ENCODE measurements at regions not wholly inside any gene's neighbourhood (a gene's known extent, or its start where the extent isn't known, plus 50 kb on each side); places are given as distances from the start of the nearest gene placed in this dataset.

DNA sequence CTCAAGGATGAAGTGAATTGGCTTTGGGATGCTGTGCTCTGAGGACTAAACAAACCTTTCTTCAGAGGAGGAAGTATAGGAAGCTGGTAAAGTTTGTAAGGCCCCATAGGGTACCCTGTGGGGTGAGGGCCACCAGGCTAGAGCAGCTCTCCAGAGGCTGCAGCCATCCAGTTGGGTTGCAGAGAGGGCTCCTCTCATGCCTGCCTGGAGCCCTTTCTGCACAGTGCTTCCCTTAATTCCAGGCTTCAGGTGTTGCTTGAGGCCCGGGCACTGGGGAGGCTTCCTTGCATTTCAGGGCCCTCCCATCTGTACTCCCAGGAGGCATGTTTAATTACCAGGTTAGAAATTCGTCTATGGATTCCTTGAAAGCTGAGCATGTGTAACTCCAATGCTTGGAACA is 95.3 kb upstream of the FSTL4 start:
- H3K4me3 ChIP-seq (ENCODE audit: low read depth, low read length) = no peak overlapping the region
- TF ChIP-seq, protein P1, sequence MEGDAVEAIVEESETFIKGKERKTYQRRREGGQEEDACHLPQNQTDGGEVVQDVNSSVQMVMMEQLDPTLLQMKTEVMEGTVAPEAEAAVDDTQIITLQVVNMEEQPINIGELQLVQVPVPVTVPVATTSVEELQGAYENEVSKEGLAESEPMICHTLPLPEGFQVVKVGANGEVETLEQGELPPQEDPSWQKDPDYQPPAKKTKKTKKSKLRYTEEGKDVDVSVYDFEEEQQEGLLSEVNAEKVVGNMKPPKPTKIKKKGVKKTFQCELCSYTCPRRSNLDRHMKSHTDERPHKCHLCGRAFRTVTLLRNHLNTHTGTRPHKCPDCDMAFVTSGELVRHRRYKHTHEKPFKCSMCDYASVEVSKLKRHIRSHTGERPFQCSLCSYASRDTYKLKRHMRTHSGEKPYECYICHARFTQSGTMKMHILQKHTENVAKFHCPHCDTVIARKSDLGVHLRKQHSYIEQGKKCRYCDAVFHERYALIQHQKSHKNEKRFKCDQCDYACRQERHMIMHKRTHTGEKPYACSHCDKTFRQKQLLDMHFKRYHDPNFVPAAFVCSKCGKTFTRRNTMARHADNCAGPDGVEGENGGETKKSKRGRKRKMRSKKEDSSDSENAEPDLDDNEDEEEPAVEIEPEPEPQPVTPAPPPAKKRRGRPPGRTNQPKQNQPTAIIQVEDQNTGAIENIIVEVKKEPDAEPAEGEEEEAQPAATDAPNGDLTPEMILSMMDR (IDR thresholded peaks at IDR 0.05; ENCODE audit: insufficient read depth, low read length) = no peak
- no peak for DNase-seq (ENCODE audit: low read depth)

DNA sequence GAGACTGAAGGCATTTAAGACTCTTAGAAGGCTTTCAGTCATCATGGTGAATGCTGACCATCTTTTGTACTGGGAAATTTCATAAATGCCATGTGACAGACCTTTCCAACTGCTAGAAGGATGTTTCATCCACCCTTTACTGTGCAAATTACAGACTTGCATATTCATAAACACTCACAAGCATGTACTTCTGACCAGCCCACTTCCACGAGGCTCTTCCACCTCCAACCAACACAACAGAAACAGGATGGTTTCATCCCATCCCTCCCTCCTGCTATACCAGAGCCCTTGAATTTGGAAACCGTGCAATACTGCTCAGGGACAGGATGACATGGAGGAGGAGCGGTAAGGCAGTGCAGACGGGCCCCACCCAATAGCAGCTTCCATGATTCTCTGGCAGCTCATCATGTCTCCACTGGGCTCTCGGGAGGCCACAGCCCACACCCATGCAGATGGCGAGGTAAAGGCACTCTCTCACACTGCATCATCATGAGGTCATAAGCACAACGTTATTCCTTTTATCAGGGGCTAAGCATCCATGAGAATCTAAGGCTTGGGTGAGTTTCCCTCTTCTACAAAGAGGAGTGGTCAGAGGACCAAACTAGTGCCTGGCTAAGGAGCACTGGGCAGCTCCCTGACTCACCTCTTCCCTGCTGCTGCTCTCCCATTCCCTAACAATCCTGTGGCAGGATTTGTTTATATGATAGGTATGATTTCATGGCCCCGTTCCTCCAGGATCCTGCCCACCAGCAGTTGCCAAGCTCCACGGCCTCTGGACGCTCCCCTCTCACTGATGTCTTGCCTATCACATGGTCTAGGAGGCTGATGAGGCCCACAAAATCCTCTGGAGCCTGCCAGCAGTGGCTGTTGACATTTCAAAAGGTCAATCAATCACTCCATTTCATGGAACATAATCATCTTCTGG is 94.4 kb upstream of the FSTL4 start:
- DNase-seq (ENCODE audit: low read depth) = no peak
- TF ChIP-seq, protein P1 (IDR thresholded peaks at IDR 0.05; ENCODE audit: insufficient read depth, low read length) = no peak
- no peak overlapping the region for H3K4me3 ChIP-seq (ENCODE audit: low read depth, low read length)

DNA sequence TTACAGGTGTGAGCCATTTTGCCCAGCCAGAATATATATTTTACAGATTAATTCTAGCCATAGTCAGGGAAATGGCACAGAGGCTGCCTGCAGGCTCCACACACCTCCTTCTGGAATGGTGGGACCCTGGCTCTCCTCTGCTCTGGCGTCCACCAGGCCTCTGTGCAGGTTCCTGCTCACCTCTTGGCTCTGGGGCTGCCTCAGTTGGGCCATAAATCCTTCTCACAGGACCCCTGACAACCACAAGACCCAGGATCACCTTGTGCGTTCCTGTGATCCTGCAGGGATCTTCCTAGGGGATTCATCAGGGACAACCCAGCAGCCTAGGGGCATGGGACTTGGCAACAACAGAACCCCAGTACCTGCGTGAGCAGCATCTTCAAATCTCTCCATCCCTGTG is 93.0 kb upstream of the FSTL4 start:
- no peak overlapping the region for H3K4me3 ChIP-seq (ENCODE audit: low read depth, low read length)
- TF ChIP-seq, protein P1 (IDR thresholded peaks at IDR 0.05; ENCODE audit: insufficient read depth, low read length) = no peak
- DNase-seq (ENCODE audit: low read depth) = no peak

DNA sequence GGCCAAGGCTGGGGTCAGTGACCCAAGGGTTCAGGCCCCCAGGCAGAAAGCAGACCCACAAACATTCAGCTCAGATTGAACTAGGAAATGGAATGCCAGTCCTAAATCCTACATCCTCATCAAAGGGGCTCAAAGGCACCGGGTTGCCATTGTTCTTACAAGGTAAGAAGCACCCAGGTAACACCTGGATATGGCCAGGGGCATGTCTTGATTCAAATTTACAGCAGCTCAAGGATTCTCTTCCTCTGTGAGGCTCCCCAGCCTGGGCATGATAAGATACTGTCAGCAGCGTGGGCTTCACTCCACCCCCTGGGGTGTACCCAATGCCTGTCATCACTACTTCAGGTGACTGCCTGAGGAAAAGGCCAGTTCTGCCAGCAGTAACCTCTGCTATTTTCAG is 92.1 kb upstream of the FSTL4 start:
- no peak for DNase-seq (ENCODE audit: low read depth)
- no peak overlapping the region for H3K4me3 ChIP-seq (ENCODE audit: low read depth, low read length)
- TF ChIP-seq, protein P1 (IDR thresholded peaks at IDR 0.05; ENCODE audit: insufficient read depth, low read length) = no peak

DNA sequence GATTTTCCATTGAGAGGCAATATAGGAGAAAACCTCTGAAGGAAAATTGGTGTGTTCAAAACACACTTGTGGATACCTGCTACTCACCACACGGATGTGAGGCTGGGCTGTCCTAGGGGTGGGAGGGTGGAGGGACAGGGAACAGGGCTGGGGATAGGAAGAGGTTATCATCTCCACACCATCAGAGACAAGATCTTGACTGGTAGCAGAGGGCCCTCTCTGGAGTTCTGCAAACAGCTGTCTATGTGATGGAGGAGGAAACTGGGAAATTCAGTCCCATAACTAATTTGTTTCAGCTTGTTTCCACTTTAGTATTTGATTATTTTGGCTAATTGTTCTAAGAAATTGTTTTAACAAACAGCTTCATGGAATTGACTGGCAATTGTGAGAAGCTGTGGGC is 91.6 kb upstream of the FSTL4 start:
- TF ChIP-seq, protein P1 (IDR thresholded peaks at IDR 0.05; ENCODE audit: insufficient read depth, low read length) = no peak
- DNase-seq (ENCODE audit: low read depth) = no peak
- H3K4me3 ChIP-seq (ENCODE audit: low read depth, low read length) = no peak overlapping the region

DNA sequence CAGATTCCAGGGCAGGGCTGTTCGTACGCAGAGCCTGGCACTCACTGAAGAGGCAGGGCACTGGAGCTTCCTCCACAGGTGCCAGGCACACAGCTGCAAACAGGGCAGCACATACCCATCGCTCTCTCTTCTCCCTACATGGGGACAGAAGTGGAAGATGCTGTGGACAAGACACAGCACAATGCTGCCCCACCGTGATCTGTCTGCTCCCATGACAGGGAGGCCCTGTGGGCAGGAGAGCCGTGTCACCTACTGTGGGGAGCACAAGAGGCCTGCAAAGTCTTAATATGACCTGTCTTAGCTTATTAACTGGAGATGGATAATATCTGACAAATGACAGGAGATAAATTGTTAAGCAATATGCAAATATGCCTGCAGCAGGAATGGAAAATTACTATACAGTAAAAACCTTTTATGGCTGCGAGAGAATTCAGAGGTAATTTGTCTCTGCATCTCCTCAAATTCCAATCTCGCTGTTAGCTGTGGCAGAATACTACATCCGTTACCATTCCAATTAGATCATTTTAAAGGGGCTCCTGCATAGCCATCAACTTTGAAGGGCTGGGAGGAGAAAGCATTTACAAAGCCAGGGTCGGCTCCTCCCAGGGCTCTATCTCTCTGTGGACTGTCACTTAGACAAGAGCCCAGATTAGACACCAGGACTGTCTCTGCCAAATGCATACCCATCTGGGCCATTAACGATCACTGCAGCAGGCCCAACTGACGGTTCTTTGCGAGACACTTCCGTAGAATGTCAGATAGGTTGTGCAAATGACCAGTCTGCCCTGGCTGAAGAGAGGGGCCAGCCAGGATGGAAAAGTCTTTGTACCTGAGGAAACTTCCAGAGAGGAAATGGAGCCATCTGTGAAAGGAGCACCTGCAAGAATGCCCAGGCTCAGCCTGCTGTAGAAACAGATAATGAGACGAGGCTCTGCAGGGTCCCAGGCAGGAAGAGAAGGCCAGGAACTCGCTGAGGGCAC is 90.7 kb upstream of the FSTL4 start:
- no peak overlapping the region for H3K4me3 ChIP-seq (ENCODE audit: low read depth, low read length)
- TF ChIP-seq, protein P1 (IDR thresholded peaks at IDR 0.05; ENCODE audit: insufficient read depth, low read length) = no peak
- no peak for DNase-seq (ENCODE audit: low read depth)

All from fibroblast of the aortic adventitia (primary cell).